ENCODE measurements at regions not wholly inside any gene's neighbourhood (a gene's known extent, or its start where the extent isn't known, plus 50 kb on each side); places are given as distances from the start of the nearest gene placed in this dataset.

GRCh38 chr6:11462742-11463397 is 74.7 kb upstream of the TMEM170B start:
- TF ChIP-seq CTCF (tag by site-specific recombination; IDR thresholded peaks at IDR 0.05): no peak
- TF ChIP-seq ZNF175 (tag by site-specific recombination; IDR thresholded peaks at IDR 0.05): no peak
- TF ChIP-seq SALL2 (tag by site-specific recombination; IDR thresholded peaks at IDR 0.05; ENCODE audit: borderline replicate concordance): no peak
- no peak for TF ChIP-seq ZNF513 (tag by site-specific recombination; IDR thresholded peaks at IDR 0.05)
- no peak for TF ChIP-seq ZNF350 (tag by site-specific recombination; IDR thresholded peaks at IDR 0.05)
- no peak for TF ChIP-seq ZNF768 (tag by site-specific recombination; IDR thresholded peaks at IDR 0.05)
- TF ChIP-seq ZNF488 (tag by site-specific recombination; IDR thresholded peaks at IDR 0.05): no peak
- TF ChIP-seq ZNF777 (tag by site-specific recombination; IDR thresholded peaks at IDR 0.05; ENCODE audit: borderline replicate concordance): no peak
- TF ChIP-seq AEBP2 (tag by site-specific recombination; IDR thresholded peaks at IDR 0.05; ENCODE audit: borderline replicate concordance): no peak
- TF ChIP-seq KLF10 (tag by site-specific recombination; IDR thresholded peaks at IDR 0.05): no peak
- TF ChIP-seq TSHZ1 (tag by site-specific recombination; IDR thresholded peaks at IDR 0.05; ENCODE audit: borderline replicate concordance): no peak
- no peak for TF ChIP-seq ZNF549 (tag by site-specific recombination; IDR thresholded peaks at IDR 0.05)
- no peak for TF ChIP-seq ZNF146 (tag by site-specific recombination; IDR thresholded peaks at IDR 0.05)
